H1 (cell line): ENCODE measurements at regions not wholly inside any gene's neighbourhood (a gene's known extent, or its start where the extent isn't known, plus 50 kb on each side); places are given as distances from the start of the nearest gene placed in this dataset.

Experiments
- CTCF ChIA-PET: fragments of 300-600 bp; sonication (Branson Sonifier 250); formaldehyde crosslinking; loops from one replicate; lab custom pipeline; 2021; ENCODE audit not compliant: partially characterized antibody; lab: Charles Lee
- POLR2A ChIA-PET: fragments of 300-600 bp; sonication (Branson Sonifier 250); formaldehyde crosslinking; loops from one replicate; lab custom pipeline; 2021; ENCODE audit warnings: inconsistent platforms; ENCODE audit not compliant: partially characterized antibody; lab: Charles Lee
- DNase-seq, 2 experiments: peaks; one replicate each; pipeline versions ENCODE4 v3.0.0 to v3.0.0-alpha.2; 2010 to 2022; ENCODE audit warnings: low spot score in 2 of 2, low read depth in 1 of 2, mixed read lengths in 1 of 2
- FAIRE-seq: peaks from 2 replicates; lab custom pipeline; 2011; peaks lifted over from hg19 to GRCh38; lab: Jason Lieb, UNC
- H2AFZ ChIP-seq: 2 replicates; pipeline ENCODE4 v1.8.1; 2012; ENCODE audit warnings: low read length, inconsistent platforms
- H2AK5ac ChIP-seq: 2 replicates; pipeline ENCODE4 v1.6.1; 2013; ENCODE audit warnings: low read depth, low read length
- H2BK120ac ChIP-seq: replicated peaks from 2 replicates; pipeline ENCODE3; 2013; ENCODE audit warnings: low read depth, low read length, inconsistent platforms
- H2BK12ac ChIP-seq: 2 replicates; pipeline ENCODE4 v1.6.1; 2013; ENCODE audit warnings: low read depth, low read length
- H2BK15ac ChIP-seq: 2 replicates; pipeline ENCODE4 v1.6.1; 2013; ENCODE audit warnings: low read length
- H2BK20ac ChIP-seq: 2 replicates; pipeline ENCODE4 v1.6.1; 2013; ENCODE audit warnings: low read length
- H2BK5ac ChIP-seq: 2 replicates; pipeline ENCODE4 v1.6.1; 2013; ENCODE audit warnings: low read depth, low read length
- H3K14ac ChIP-seq: 2 replicates; pipeline ENCODE4 v1.6.1; 2013; ENCODE audit warnings: inconsistent platforms; ENCODE audit not compliant: insufficient read length
- H3K18ac ChIP-seq: 2 replicates; pipeline ENCODE4 v1.6.1; 2013; ENCODE audit warnings: low read length; ENCODE audit errors: extremely low read depth
- H3K23ac ChIP-seq: 2 replicates; pipeline ENCODE4 v1.6.1; 2013; ENCODE audit warnings: inconsistent platforms; ENCODE audit not compliant: insufficient read length
- H3K23me2 ChIP-seq: 2 replicates; pipeline ENCODE4 v1.6.1; 2013; ENCODE audit warnings: low read depth, low read length
- H3K27ac ChIP-seq: 2 replicates; pipeline ENCODE4 v1.6.1; 2011; ENCODE audit warnings: low read depth, low read length, inconsistent platforms
- H3K27me3 ChIP-seq, 4 experiments: replicated peaks in 1 of 4; 1 replicate in 1 of 4; 2 replicates in 3 of 4; pipeline versions ENCODE4 v1.6.1 to v1.8.1; 2011 to 2013; ENCODE audit warnings: low read length in 3 of 4, mild to moderate bottlenecking in 3 of 4, inconsistent platforms in 2 of 4, mixed read lengths in 2 of 4, moderate library complexity in 1 of 4; ENCODE audit not compliant: control insufficient read depth in 3 of 4, insufficient read depth in 3 of 4; ENCODE audit errors: extremely low read depth in 1 of 4
- H3K36me3 ChIP-seq, 4 experiments: 2 replicates each; pipeline versions ENCODE4 v1.6.1 to v1.8.1; 2011 to 2013; ENCODE audit warnings: mild to moderate bottlenecking in 4 of 4, low read length in 3 of 4, moderate library complexity in 2 of 4, control low read depth in 1 of 4, inconsistent platforms in 1 of 4; ENCODE audit not compliant: insufficient read depth in 4 of 4, control insufficient read depth in 2 of 4
- H3K4ac ChIP-seq: replicated peaks from 2 replicates; pipeline ENCODE3; 2013; ENCODE audit warnings: low read length, low read depth, mixed read lengths, inconsistent platforms; ENCODE audit not compliant: insufficient read length
- H3K4me1 ChIP-seq, 4 experiments: replicated peaks in 1 of 4; 1 replicate in 1 of 4; 2 replicates in 3 of 4; pipeline versions ENCODE4 v1.6.1 to v1.8.1; 2011 to 2013; ENCODE audit warnings: low read length in 3 of 4, inconsistent platforms in 2 of 4, mixed read lengths in 1 of 4; ENCODE audit not compliant: insufficient read depth in 4 of 4, control insufficient read depth in 3 of 4
- H3K4me2 ChIP-seq, 2 experiments: 2 replicates each; pipeline versions ENCODE4 v1.6.1 to v1.8.1; 2011 to 2013; ENCODE audit warnings: low read depth in 2 of 2, low read length in 2 of 2, control low read depth in 1 of 2, inconsistent platforms in 1 of 2, mild to moderate bottlenecking in 1 of 2; ENCODE audit not compliant: insufficient read depth in 1 of 2
- H3K4me3 ChIP-seq, 4 experiments: fragments of 200-600, 300-600 bp in 1 of 4; sonication (generic), shearing (Covaris generic), sonication (Bioruptor Twin) in 1 of 4; 2 replicates each; pipeline versions ENCODE4 v1.5.1 to v1.8.1; 2011 to 2016; ENCODE audit warnings: low read length in 4 of 4, low read depth in 3 of 4, control low read depth in 2 of 4, inconsistent platforms in 2 of 4, mild to moderate bottlenecking in 2 of 4, mixed read lengths in 1 of 4, moderate library complexity in 1 of 4; ENCODE audit not compliant: insufficient read depth in 2 of 4; ENCODE audit errors: extremely low read depth in 1 of 4
- H3K56ac ChIP-seq: replicated peaks from 2 replicates; pipeline ENCODE3; 2013; ENCODE audit warnings: low read depth, mild to moderate bottlenecking, mixed read lengths, low read length, inconsistent platforms; ENCODE audit not compliant: insufficient read length
- H3K79me1 ChIP-seq: 2 replicates; pipeline ENCODE4 v1.6.1; 2013; ENCODE audit warnings: low read depth, low read length, control low read depth
- H3K79me2 ChIP-seq, 2 experiments: 2 replicates each; pipeline versions ENCODE4 v1.6.1 to v1.8.1; 2012 to 2013; ENCODE audit warnings: low read length in 2 of 2, mild to moderate bottlenecking in 2 of 2, inconsistent platforms in 1 of 2; ENCODE audit not compliant: insufficient read depth in 2 of 2, control insufficient read depth in 1 of 2
- H3K9ac ChIP-seq, 4 experiments: replicated peaks in 1 of 4; 1 replicate in 1 of 4; 2 replicates in 3 of 4; pipeline versions ENCODE4 v1.6.1 to v1.8.1; 2011 to 2013; ENCODE audit warnings: low read depth in 3 of 4, low read length in 3 of 4, control low read depth in 2 of 4, mild to moderate bottlenecking in 2 of 4, moderate library complexity in 2 of 4, inconsistent platforms in 1 of 4; ENCODE audit errors: extremely low read depth in 1 of 4
- H3K9me3 ChIP-seq, 2 experiments: 2 replicates each; pipeline versions ENCODE4 v1.6.1 to v1.8.1; 2012 to 2013; ENCODE audit warnings: mild to moderate bottlenecking in 2 of 2, moderate library complexity in 2 of 2, control low read depth in 1 of 2, inconsistent platforms in 1 of 2, low read depth in 1 of 2, low read length in 1 of 2, mixed read lengths in 1 of 2; ENCODE audit not compliant: insufficient read depth in 2 of 2
- H4K20me1 ChIP-seq, 2 experiments: replicated peaks in 1 of 2; 2 replicates each; pipeline versions ENCODE3 to v1.8.1; 2011 to 2013; ENCODE audit warnings: inconsistent platforms in 2 of 2, low read length in 2 of 2, mild to moderate bottlenecking in 1 of 2; ENCODE audit not compliant: insufficient read depth in 2 of 2, control insufficient read depth in 1 of 2
- H4K5ac ChIP-seq: 2 replicates; pipeline ENCODE4 v1.6.1; 2013; ENCODE audit warnings: low read length, low read depth, mixed read lengths, inconsistent platforms; ENCODE audit not compliant: insufficient read length
- H4K8ac ChIP-seq: 2 replicates; pipeline ENCODE4 v1.8.0; 2013; ENCODE audit warnings: mild to moderate bottlenecking, moderate library complexity, low read length, inconsistent platforms; ENCODE audit not compliant: insufficient read depth; ENCODE audit errors: extremely low read depth
- H4K91ac ChIP-seq: replicated peaks from 2 replicates; pipeline ENCODE3; 2013; ENCODE audit warnings: low read length, mixed read lengths, inconsistent platforms; ENCODE audit not compliant: insufficient read length
- POLR2A ChIP-seq, 2 experiments: IDR thresholded peaks; 1 replicate in 1 of 2; 2 replicates in 1 of 2; pipeline ENCODE4 v1.6.1; 2011; ENCODE audit warnings: low read depth in 2 of 2, low read length in 2 of 2, mild to moderate bottlenecking in 2 of 2; ENCODE audit errors: control extremely low read depth in 1 of 2
- RAD21 ChIP-seq, 2 experiments: IDR thresholded peaks in 1 of 2; conservative IDR thresholded peaks in 1 of 2; 2 replicates each; pipeline ENCODE4 v1.6.1; 2011; ENCODE audit warnings: low read depth in 2 of 2, low read length in 2 of 2, improper control_type of control experiment in 1 of 2, inconsistent platforms in 1 of 2, mild to moderate bottlenecking in 1 of 2, moderate library complexity in 1 of 2
- WGBS, 2 experiments: shearing (Covaris generic) in 1 of 2; methylation state at CpG; one replicate each; pipeline versions ENCODE4 v1.1.6 to v1.1.7; 2013 to 2015; ENCODE audit warnings: low lambda C conversion rate in 2 of 2, mixed read lengths in 2 of 2, inconsistent platforms in 1 of 2, low coverage in 1 of 2, missing lambda C conversion rate in 1 of 2; ENCODE audit not compliant: insufficient replicate concordance in 2 of 2, insufficient coverage in 1 of 2, insufficient read length in 1 of 2; ENCODE audit errors: extremely low coverage in 1 of 2, missing lambda C conversion rate in 1 of 2; 5-methylcytosine and 5-hydroxymethylcytosine counted together

- H3K23me2 ChIP-seq: no peaks in the 10 kb centered on the region
- H3K36me3 ChIP-seq: no peaks in the 10 kb centered on the region
- no peak overlapping the region for H3K27ac ChIP-seq
- 73% methylated on average over 5 of the region's 5 CpGs; no CpG with 5 or more reads in 1 of the 2 experiments for WGBS, 2 experiments
- TF ChIP-seq RAD21 (IDR thresholded peaks at IDR 0.05 in 1 of 2, conservative IDR thresholded peaks at IDR 0.05 in 1 of 2; ENCODE audit: low read depth in 2 of 2, low read length in 2 of 2) (0 out of 4 replicates have a peak, but pooled peaks of 1 of the 2 experiments have one; percentile 3), POLR2A (IDR thresholded peaks at IDR 0.05; ENCODE audit: control extremely low read depth in 1 of 2, low read depth in 2 of 2, low read length in 2 of 2) (no peak)
- TF ChIP-seq, all 59 proteins: peak for 1
- H3K4me1 ChIP-seq: no peaks in the 10 kb centered on the region
- H3K4me2 ChIP-seq: no peak overlapping the region
- H2BK15ac ChIP-seq: no peak overlapping the region
- H3K9ac ChIP-seq: no peak overlapping the region
- ChIA-PET POLR2A (no interaction called here), CTCF (interaction anchor here (0.8 kb wide), 1 partner anchor 10 kb away, joined by 3 read pairs; no protein-coding TSS in a partner anchor)
- H3K56ac ChIP-seq: no peak overlapping the region
- no peaks in the 10 kb centered on the region for H3K9me3 ChIP-seq
- H3K4ac ChIP-seq: no peak overlapping the region
- H3K18ac ChIP-seq: no peak overlapping the region
- no peaks in the 10 kb centered on the region for H3K27me3 ChIP-seq
- no peak overlapping the region for H4K5ac ChIP-seq
- no peaks in the 10 kb centered on the region for H3K79me1 ChIP-seq
- FAIRE-seq: no peak
- no peak overlapping the region for H3K14ac ChIP-seq
- H4K20me1 ChIP-seq: no peaks in the 10 kb centered on the region
- no peaks in the 10 kb centered on the region for H3K79me2 ChIP-seq
- no peak overlapping the region for H2BK20ac ChIP-seq
- no peak overlapping the region for H2BK12ac ChIP-seq
- no peak overlapping the region for H4K91ac ChIP-seq
- H2AFZ ChIP-seq: no peak overlapping the region
- no peak overlapping the region for H2BK5ac ChIP-seq
- no peak overlapping the region for H3K4me3 ChIP-seq
- no peak for DNase-seq
- no peak overlapping the region for H3K23ac ChIP-seq
- H2AK5ac ChIP-seq: no peak overlapping the region
- H4K8ac ChIP-seq: no peak overlapping the region
- no peak overlapping the region for H2BK120ac ChIP-seq
Observed at GRCh38 chr13:109468123-109468522, 318.3 kb downstream of the IRS2 start.
